ENCODE measurements at regions not wholly inside any gene's neighbourhood (a gene's known extent, or its start where the extent isn't known, plus 50 kb on each side); places are given as distances from the start of the nearest gene placed in this dataset.
"Not testable (repeated sequence)": the region's sequence is repeated elsewhere in the genome, so short reads cannot be mapped to it uniquely, and the experiment has no call there.

DNA sequence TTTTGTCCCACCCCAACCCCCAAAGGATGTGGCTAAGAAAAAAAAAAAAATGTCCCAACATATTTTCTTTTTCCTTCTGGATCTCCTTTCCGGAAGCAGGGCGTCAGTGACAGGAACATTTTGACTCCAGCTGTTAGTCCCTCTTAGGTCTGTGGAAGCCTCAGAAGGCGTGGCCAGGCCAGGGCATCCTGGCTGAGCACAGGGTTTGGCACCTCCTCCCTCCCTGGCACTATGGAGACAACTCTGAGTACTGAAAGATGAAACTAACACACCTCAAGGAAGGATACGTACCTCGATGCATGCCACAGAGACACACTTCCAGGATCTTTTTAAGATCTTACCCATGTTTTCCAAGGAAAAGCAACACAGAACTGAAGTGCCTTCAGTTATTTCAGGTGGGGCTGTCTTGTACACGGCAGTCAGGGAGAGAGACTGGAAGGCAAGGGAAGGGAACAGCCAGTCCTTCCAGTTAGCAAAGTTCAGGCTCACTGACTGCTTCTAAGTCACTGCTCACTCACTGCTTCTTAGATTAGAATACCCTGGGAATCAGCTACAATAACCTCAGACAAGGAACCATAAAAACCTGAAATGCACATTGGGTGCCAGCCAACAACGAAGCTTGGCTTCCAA lies 406.9 kb upstream of the NPAP1 start:
- TF ChIP-seq SMAD4 (CRISPR knock-in tag; IDR thresholded peaks at IDR 0.05); NR3C1 (CRISPR knock-in tag; conservative IDR thresholded peaks at IDR 0.05; ENCODE audit: low read depth); CBFB (CRISPR knock-in tag; IDR thresholded peaks at IDR 0.05; ENCODE audit: low read depth); CREB1 (CRISPR knock-in tag; IDR thresholded peaks at IDR 0.05); TP53 (CRISPR knock-in tag; IDR thresholded peaks at IDR 0.05); NFYB (CRISPR knock-in tag; conservative IDR thresholded peaks at IDR 0.05; ENCODE audit: low read depth): not testable (repeated sequence)
- TF ChIP-seq, protein P1, sequence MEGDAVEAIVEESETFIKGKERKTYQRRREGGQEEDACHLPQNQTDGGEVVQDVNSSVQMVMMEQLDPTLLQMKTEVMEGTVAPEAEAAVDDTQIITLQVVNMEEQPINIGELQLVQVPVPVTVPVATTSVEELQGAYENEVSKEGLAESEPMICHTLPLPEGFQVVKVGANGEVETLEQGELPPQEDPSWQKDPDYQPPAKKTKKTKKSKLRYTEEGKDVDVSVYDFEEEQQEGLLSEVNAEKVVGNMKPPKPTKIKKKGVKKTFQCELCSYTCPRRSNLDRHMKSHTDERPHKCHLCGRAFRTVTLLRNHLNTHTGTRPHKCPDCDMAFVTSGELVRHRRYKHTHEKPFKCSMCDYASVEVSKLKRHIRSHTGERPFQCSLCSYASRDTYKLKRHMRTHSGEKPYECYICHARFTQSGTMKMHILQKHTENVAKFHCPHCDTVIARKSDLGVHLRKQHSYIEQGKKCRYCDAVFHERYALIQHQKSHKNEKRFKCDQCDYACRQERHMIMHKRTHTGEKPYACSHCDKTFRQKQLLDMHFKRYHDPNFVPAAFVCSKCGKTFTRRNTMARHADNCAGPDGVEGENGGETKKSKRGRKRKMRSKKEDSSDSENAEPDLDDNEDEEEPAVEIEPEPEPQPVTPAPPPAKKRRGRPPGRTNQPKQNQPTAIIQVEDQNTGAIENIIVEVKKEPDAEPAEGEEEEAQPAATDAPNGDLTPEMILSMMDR (IDR thresholded peaks at IDR 0.05): not testable (repeated sequence)
- TF ChIP-seq, protein P2, sequence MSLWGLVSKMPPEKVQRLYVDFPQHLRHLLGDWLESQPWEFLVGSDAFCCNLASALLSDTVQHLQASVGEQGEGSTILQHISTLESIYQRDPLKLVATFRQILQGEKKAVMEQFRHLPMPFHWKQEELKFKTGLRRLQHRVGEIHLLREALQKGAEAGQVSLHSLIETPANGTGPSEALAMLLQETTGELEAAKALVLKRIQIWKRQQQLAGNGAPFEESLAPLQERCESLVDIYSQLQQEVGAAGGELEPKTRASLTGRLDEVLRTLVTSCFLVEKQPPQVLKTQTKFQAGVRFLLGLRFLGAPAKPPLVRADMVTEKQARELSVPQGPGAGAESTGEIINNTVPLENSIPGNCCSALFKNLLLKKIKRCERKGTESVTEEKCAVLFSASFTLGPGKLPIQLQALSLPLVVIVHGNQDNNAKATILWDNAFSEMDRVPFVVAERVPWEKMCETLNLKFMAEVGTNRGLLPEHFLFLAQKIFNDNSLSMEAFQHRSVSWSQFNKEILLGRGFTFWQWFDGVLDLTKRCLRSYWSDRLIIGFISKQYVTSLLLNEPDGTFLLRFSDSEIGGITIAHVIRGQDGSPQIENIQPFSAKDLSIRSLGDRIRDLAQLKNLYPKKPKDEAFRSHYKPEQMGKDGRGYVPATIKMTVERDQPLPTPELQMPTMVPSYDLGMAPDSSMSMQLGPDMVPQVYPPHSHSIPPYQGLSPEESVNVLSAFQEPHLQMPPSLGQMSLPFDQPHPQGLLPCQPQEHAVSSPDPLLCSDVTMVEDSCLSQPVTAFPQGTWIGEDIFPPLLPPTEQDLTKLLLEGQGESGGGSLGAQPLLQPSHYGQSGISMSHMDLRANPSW (CRISPR knock-in tag; conservative IDR thresholded peaks at IDR 0.05; ENCODE audit: low read depth): not testable (repeated sequence)
- TF ChIP-seq, protein P3, sequence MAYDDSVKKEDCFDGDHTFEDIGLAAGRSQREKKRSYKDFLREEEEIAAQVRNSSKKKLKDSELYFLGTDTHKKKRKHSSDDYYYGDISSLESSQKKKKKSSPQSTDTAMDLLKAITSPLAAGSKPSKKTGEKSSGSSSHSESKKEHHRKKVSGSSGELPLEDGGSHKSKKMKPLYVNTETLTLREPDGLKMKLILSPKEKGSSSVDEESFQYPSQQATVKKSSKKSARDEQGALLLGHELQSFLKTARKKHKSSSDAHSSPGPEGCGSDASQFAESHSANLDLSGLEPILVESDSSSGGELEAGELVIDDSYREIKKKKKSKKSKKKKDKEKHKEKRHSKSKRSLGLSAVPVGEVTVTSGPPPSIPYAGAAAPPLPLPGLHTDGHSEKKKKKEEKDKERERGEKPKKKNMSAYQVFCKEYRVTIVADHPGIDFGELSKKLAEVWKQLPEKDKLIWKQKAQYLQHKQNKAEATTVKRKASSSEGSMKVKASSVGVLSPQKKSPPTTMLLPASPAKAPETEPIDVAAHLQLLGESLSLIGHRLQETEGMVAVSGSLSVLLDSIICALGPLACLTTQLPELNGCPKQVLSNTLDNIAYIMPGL (CRISPR knock-in tag; IDR thresholded peaks at IDR 0.05): not testable (repeated sequence)
- TF ChIP-seq, protein P4, sequence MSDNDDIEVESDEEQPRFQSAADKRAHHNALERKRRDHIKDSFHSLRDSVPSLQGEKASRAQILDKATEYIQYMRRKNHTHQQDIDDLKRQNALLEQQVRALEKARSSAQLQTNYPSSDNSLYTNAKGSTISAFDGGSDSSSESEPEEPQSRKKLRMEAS (CRISPR knock-in tag; IDR thresholded peaks at IDR 0.05): not testable (repeated sequence)
